HG03432 (cell line): ENCODE measurements at regions not wholly inside any gene's neighbourhood (a gene's known extent, or its start where the extent isn't known, plus 50 kb on each side); places are given as distances from the start of the nearest gene placed in this dataset.
"Not testable (repeated sequence)": the region's sequence is repeated elsewhere in the genome, so short reads cannot be mapped to it uniquely, and the experiment has no call there.

Source experiments
- ATAC-seq: cut with Tn5 transposase; IDR thresholded peaks from one replicate; pipeline ENCODE4 v1.9.1; 2021; ENCODE audit warnings: mild to moderate bottlenecking, moderate library complexity; ENCODE audit not compliant: unreplicated experiment

- ATAC-seq, result no peak
Measured at GRCh38 chr14:53247596-53248370, 94.7 kb upstream of the DDHD1 start.

GRCh38 chr14:53242898-53243297 is 89.8 kb upstream of the DDHD1 start:
- ATAC-seq, result not testable (repeated sequence)

- no peak for ATAC-seq
Measured at GRCh38 chr14:53237488-53237887, 84.4 kb upstream of the DDHD1 start.

- no peak for ATAC-seq
Measured at GRCh38 chr14:53236708-53237107, 83.6 kb upstream of the DDHD1 start.

GRCh38 chr14:53231171-53231570 is 78.0 kb upstream of the DDHD1 start:
- no peak for ATAC-seq

- ATAC-seq, result no peak
Measured at GRCh38 chr14:53228966-53229365, 75.8 kb upstream of the DDHD1 start.

GRCh38 chr14:53227154-53227718 is 74.1 kb upstream of the DDHD1 start:
- no peak for ATAC-seq

- ATAC-seq, result peak; percentile 63
Measured at GRCh38 chr14:53226553-53226952, 73.4 kb upstream of the DDHD1 start.

- no peak for ATAC-seq
Measured at GRCh38 chr14:53220914-53221313, 67.8 kb upstream of the DDHD1 start.

- no peak for ATAC-seq
Measured at GRCh38 chr14:53218161-53218560, 65.0 kb upstream of the DDHD1 start.

GRCh38 chr14:53217316-53217994 is 64.3 kb upstream of the DDHD1 start:
- peak; percentile 99 for ATAC-seq

GRCh38 chr14:53216955-53217315 is 63.8 kb upstream of the DDHD1 start:
- not testable (repeated sequence) for ATAC-seq

GRCh38 chr14:53216478-53216877 is 63.4 kb upstream of the DDHD1 start:
- not testable (repeated sequence) for ATAC-seq

GRCh38 chr14:53215101-53215500 is 62.0 kb upstream of the DDHD1 start:
- ATAC-seq, result no peak

- ATAC-seq, result no peak
Measured at GRCh38 chr14:53214384-53214783, 61.3 kb upstream of the DDHD1 start.

GRCh38 chr14:53213761-53214160 is 60.6 kb upstream of the DDHD1 start:
- no peak for ATAC-seq

- ATAC-seq, result no peak
Measured at GRCh38 chr14:53209370-53209769, 56.2 kb upstream of the DDHD1 start.
